ENCODE measurements at regions not wholly inside any gene's neighbourhood (a gene's known extent, or its start where the extent isn't known, plus 50 kb on each side); places are given as distances from the start of the nearest gene placed in this dataset.

DNA sequence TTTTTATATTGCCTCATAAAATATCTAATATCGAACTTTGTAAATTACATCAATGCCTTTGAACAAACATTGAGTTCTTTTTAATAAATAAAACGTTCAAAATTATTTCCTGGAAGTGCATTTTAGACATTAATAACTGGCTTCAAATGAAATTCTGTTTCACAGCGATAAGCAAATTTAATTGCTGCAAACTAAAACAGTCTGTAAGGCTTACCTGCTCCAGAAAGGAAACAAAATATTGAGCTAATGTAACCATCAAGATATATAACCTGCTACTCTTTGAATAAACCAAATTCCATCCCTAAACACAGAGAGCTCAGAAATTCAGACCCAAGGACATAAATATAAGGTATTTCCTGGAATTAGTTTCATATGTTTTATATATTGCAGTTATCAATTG is 651.3 kb downstream of the MED13L start:
- H3K4me3 ChIP-seq: no peak overlapping the region
- in situ Hi-C loops (cut with MboI; ENCODE audit: low pct_ligation_motif_present in 1 of 4, low pct_unique_long_range_greater_than_20kb in 1 of 4, low sequenced_read_pairs in 3 of 4) (no loop called here), intact Hi-C loops (cut with DNase I; ENCODE audit: low total_unique reads) (no loop called here)
- TF ChIP-seq EP300 (IDR thresholded peaks at IDR 0.05; ENCODE audit: low read depth) (no peak), POLR2A (IDR thresholded peaks at IDR 0.05) (no peak), POLR2AphosphoS5 (IDR thresholded peaks at IDR 0.05) (no peak)
- TF ChIP-seq, protein P1, sequence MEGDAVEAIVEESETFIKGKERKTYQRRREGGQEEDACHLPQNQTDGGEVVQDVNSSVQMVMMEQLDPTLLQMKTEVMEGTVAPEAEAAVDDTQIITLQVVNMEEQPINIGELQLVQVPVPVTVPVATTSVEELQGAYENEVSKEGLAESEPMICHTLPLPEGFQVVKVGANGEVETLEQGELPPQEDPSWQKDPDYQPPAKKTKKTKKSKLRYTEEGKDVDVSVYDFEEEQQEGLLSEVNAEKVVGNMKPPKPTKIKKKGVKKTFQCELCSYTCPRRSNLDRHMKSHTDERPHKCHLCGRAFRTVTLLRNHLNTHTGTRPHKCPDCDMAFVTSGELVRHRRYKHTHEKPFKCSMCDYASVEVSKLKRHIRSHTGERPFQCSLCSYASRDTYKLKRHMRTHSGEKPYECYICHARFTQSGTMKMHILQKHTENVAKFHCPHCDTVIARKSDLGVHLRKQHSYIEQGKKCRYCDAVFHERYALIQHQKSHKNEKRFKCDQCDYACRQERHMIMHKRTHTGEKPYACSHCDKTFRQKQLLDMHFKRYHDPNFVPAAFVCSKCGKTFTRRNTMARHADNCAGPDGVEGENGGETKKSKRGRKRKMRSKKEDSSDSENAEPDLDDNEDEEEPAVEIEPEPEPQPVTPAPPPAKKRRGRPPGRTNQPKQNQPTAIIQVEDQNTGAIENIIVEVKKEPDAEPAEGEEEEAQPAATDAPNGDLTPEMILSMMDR (IDR thresholded peaks at IDR 0.05): no peak
- H3K36me3 ChIP-seq: no peaks in the 10 kb centered on the region
- H3K27ac ChIP-seq: no peak overlapping the region
- no peaks in the 10 kb centered on the region for H3K27me3 ChIP-seq
- no peaks in the 10 kb centered on the region for H3K4me1 ChIP-seq
- 54 to 63% methylated on average over 3 of the region's 3 CpGs for WGBS, 2 donors (ENCODE audit: low coverage in 1 of 2)
- H3K9me3 ChIP-seq: no peaks in the 10 kb centered on the region
- no peak for DNase-seq

DNA sequence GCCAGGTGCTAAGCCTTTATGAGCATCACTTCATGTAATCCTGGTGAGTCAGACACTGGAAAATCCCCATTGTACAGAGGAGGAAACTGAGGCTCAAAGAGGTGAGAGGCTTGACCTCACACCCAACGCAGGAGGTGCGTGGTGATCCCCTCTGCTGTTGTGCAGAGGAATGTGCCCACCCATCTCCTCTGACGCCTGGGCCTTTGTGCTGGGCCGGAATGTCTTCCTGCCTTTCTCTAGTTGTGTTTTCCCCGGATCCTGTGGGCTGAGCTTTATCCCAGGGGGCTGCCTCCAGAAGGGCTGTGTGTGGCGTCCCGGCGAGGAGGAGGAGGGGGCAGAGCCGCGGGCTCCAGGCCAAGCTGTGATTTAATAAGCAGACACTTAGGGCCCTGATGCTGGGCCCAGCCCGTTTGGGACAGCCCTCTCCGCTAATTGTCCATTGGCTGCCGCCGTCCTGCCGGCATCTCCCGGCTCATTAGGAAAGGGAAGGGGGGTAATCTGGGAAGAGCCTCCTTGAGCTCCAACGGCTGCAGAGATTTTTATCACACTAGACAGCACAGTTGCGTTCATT is 653.6 kb downstream of the MED13L start:
- no peak overlapping the region for H3K4me3 ChIP-seq
- no peak for TF ChIP-seq POLR2AphosphoS5 (IDR thresholded peaks at IDR 0.05)
- TF ChIP-seq EP300 (IDR thresholded peaks at IDR 0.05; ENCODE audit: low read depth): no peak
- TF ChIP-seq POLR2A (IDR thresholded peaks at IDR 0.05): no peak
- TF ChIP-seq, protein P1 (IDR thresholded peaks at IDR 0.05): no peak
- in situ Hi-C loops (cut with MboI; ENCODE audit: low pct_ligation_motif_present in 1 of 4, low pct_unique_long_range_greater_than_20kb in 1 of 4, low sequenced_read_pairs in 3 of 4): no loop called here

GRCh38 chr12:115623275-115623674 is 654.2 kb downstream of the MED13L start:
- Histone ChIP-seq H3K4me1 (no peaks in the 10 kb centered on the region), H3K9me3 (no peaks in the 10 kb centered on the region), H3K4me3 (no peak overlapping the region), H3K36me3 (no peaks in the 10 kb centered on the region), H3K27ac (no peak overlapping the region), H3K27me3 (no peaks in the 10 kb centered on the region)
- intact Hi-C loops (cut with DNase I; ENCODE audit: low total_unique reads) (no loop called here), in situ Hi-C loops (cut with MboI; ENCODE audit: low pct_ligation_motif_present in 1 of 4, low pct_unique_long_range_greater_than_20kb in 1 of 4, low sequenced_read_pairs in 3 of 4) (no loop called here)
- no peak for DNase-seq
- 80 to 87% methylated on average over 3 to 5 of the region's 5 CpGs for WGBS, 2 donors (ENCODE audit: low coverage in 1 of 2)
- TF ChIP-seq, protein P1 (IDR thresholded peaks at IDR 0.05): no peak
- no peak for TF ChIP-seq EP300 (IDR thresholded peaks at IDR 0.05; ENCODE audit: low read depth)
- no peak for TF ChIP-seq POLR2A (IDR thresholded peaks at IDR 0.05)
- no peak for TF ChIP-seq POLR2AphosphoS5 (IDR thresholded peaks at IDR 0.05)

More for the DNA sequence above, 653.6 kb downstream of the MED13L start:
- no peak for DNase-seq
- H3K9me3 ChIP-seq: no peaks in the 10 kb centered on the region
- H3K36me3 ChIP-seq: no peaks in the 10 kb centered on the region
- intact Hi-C loops (cut with DNase I; ENCODE audit: low total_unique reads): no loop called here
- 47% methylated on average over 18 of the region's 18 CpGs; no CpG with 5 or more reads in 1 of the 2 donors for WGBS, 2 donors (ENCODE audit: low coverage in 1 of 2)
- H3K27me3 ChIP-seq: no peaks in the 10 kb centered on the region
- H3K4me1 ChIP-seq: no peaks in the 10 kb centered on the region
- H3K27ac ChIP-seq: no peak overlapping the region

- in situ Hi-C loops (cut with MboI; ENCODE audit: low pct_ligation_motif_present in 1 of 4, low pct_unique_long_range_greater_than_20kb in 1 of 4, low sequenced_read_pairs in 3 of 4) (no loop called here), intact Hi-C loops (cut with DNase I; ENCODE audit: low total_unique reads) (no loop called here)
- no peak overlapping the region for H3K27ac ChIP-seq
- H3K36me3 ChIP-seq: no peaks in the 10 kb centered on the region
- 47 to 65% methylated on average over 1 to 4 of the region's 4 CpGs for WGBS, 2 donors (ENCODE audit: low coverage in 1 of 2)
- TF ChIP-seq POLR2AphosphoS5 (IDR thresholded peaks at IDR 0.05): no peak
- no peak for TF ChIP-seq EP300 (IDR thresholded peaks at IDR 0.05; ENCODE audit: low read depth)
- TF ChIP-seq POLR2A (IDR thresholded peaks at IDR 0.05): no peak
- TF ChIP-seq, protein P1 (IDR thresholded peaks at IDR 0.05): no peak
- H3K4me3 ChIP-seq: no peak overlapping the region
- H3K9me3 ChIP-seq: no peaks in the 10 kb centered on the region
- DNase-seq: no peak
- H3K4me1 ChIP-seq: no peaks in the 10 kb centered on the region
- H3K27me3 ChIP-seq: no peaks in the 10 kb centered on the region
These were observed 656.7 kb downstream of the MED13L start for GRCh38 chr12:115620816-115621215.
